WTC11 (cell line): ENCODE measurements at regions not wholly inside any gene's neighbourhood (a gene's known extent, or its start where the extent isn't known, plus 50 kb on each side); places are given as distances from the start of the nearest gene placed in this dataset.

ENCODE experiments used
- ATAC-seq: fragments of 200-7000 bp; cut with Tn5 transposase; 2 replicates; pipeline ENCODE4 v1.10.0; 2021; ENCODE audit warnings: mild to moderate bottlenecking, moderate library complexity
- CTCF ChIA-PET: fragments of 300-600 bp; sonication (Branson Sonifier 250); formaldehyde crosslinking; loops from one replicate; lab custom pipeline; 2021; ENCODE audit warnings: antibody characterized with exemption; lab: Charles Lee
- POLR2A ChIA-PET: fragments of 350-600 bp; sonication (Branson Sonifier 250); formaldehyde crosslinking; loops from one replicate; lab custom pipeline; 2021; ENCODE audit warnings: antibody characterized with exemption; lab: Charles Lee
- DNase-seq: peaks from one replicate; pipeline ENCODE4 v3.0.0; 2021; ENCODE audit warnings: low spot score
- H3K27ac Mint-ChIP-seq: 2 replicates; pipeline ENCODE4 v1.8.0; 2021; ENCODE audit warnings: mixed read lengths
- H3K27me3 Mint-ChIP-seq: 2 replicates; pipeline ENCODE4 v1.8.0; 2021; ENCODE audit warnings: low read depth, mild to moderate bottlenecking, moderate library complexity, mixed read lengths
- H3K36me3 Mint-ChIP-seq: 2 replicates; pipeline ENCODE4 v1.8.0; 2021; ENCODE audit warnings: mixed read lengths
- H3K4me1 Mint-ChIP-seq: 2 replicates; pipeline ENCODE4 v1.8.0; 2022; ENCODE audit warnings: mixed read lengths
- H3K4me3 Mint-ChIP-seq: 2 replicates; pipeline ENCODE4 v1.8.0; 2021; ENCODE audit warnings: mild to moderate bottlenecking, moderate library complexity, mixed read lengths
- H3K9me3 Mint-ChIP-seq: 2 replicates; pipeline ENCODE4 v1.8.0; 2021; ENCODE audit warnings: mixed read lengths
- ATF1 ChIP-seq: sonication (generic); formaldehyde crosslinking; IDR thresholded peaks from 2 replicates; pipeline ENCODE4 v1.8.1; 2023; ENCODE audit warnings: mild to moderate bottlenecking, moderate library complexity, missing genetic modification reagents
- FOXP1 ChIP-seq: sonication (generic); formaldehyde crosslinking; IDR thresholded peaks from 2 replicates; pipeline ENCODE4 v1.8.0; 2022; ENCODE audit warnings: missing genetic modification reagents, mild to moderate bottlenecking, moderate library complexity, borderline replicate concordance
- JAZF1 ChIP-seq: fragments of 250-450 bp; sonication (Bioruptor Pico); IDR thresholded peaks from 2 replicates; pipeline ENCODE4 v1.9.0; 2021; ENCODE audit warnings: moderate library complexity, mild to moderate bottlenecking, inconsistent platforms
- KAT7 ChIP-seq: sonication (generic); formaldehyde crosslinking; IDR thresholded peaks from 2 replicates; pipeline ENCODE4 v1.8.1; 2023; ENCODE audit warnings: missing genetic modification reagents, mild to moderate bottlenecking, borderline replicate concordance
- SOX15 ChIP-seq: fragments of 250-450 bp; sonication (Bioruptor Pico); IDR thresholded peaks from 2 replicates; pipeline ENCODE4 v1.9.0; 2021; ENCODE audit warnings: mild to moderate bottlenecking
- TP53 ChIP-seq: sonication (generic); formaldehyde crosslinking; IDR thresholded peaks from 2 replicates; pipeline ENCODE4 v1.8.1; 2023; ENCODE audit warnings: mild to moderate bottlenecking, missing genetic modification reagents
- ZNF219 ChIP-seq: sonication (generic); formaldehyde crosslinking; IDR thresholded peaks from 2 replicates; pipeline ENCODE4 v1.8.0; 2023; ENCODE audit warnings: missing genetic modification reagents, mild to moderate bottlenecking, borderline replicate concordance
- ZNF232 ChIP-seq: sonication (generic); formaldehyde crosslinking; IDR thresholded peaks from 2 replicates; pipeline ENCODE4 v1.8.0; 2022; ENCODE audit warnings: mild to moderate bottlenecking, missing genetic modification reagents
- ZNF423 ChIP-seq: fragments of 250-450 bp; sonication (Bioruptor Pico); IDR thresholded peaks from 2 replicates; pipeline ENCODE4 v2.1.2; 2022; ENCODE audit warnings: mild to moderate bottlenecking, moderate library complexity
- TF ChIP-seq, protein P1 (sequence below): sonication (generic); formaldehyde crosslinking; IDR thresholded peaks from 2 replicates; pipeline ENCODE4 v1.8.0; 2023; ENCODE audit warnings: missing genetic modification reagents, mild to moderate bottlenecking, borderline replicate concordance
- TF ChIP-seq, protein P2 (sequence below): sonication (generic); formaldehyde crosslinking; IDR thresholded peaks from 2 replicates; pipeline ENCODE4 v1.8.0; 2023; ENCODE audit warnings: mild to moderate bottlenecking, missing genetic modification reagents
- TF ChIP-seq, protein P3 (sequence below): sonication (generic); formaldehyde crosslinking; IDR thresholded peaks from 2 replicates; pipeline ENCODE4 v1.8.0; 2022; ENCODE audit warnings: mild to moderate bottlenecking, missing genetic modification reagents
- TF ChIP-seq, protein P4 (sequence below): sonication (generic); formaldehyde crosslinking; IDR thresholded peaks from 2 replicates; pipeline ENCODE4 v1.8.1; 2022; ENCODE audit warnings: mild to moderate bottlenecking, moderate library complexity, missing genetic modification reagents
- TF ChIP-seq, protein P5 (sequence below): sonication (generic); formaldehyde crosslinking; IDR thresholded peaks from 2 replicates; pipeline ENCODE4 v1.8.1; 2023; ENCODE audit warnings: mild to moderate bottlenecking, missing genetic modification reagents, moderate library complexity
- TF ChIP-seq, protein P6 (sequence below): sonication (generic); formaldehyde crosslinking; IDR thresholded peaks from 2 replicates; pipeline ENCODE4 v1.8.0; 2022; ENCODE audit warnings: missing genetic modification reagents
- TF ChIP-seq, protein P7 (sequence below): sonication (generic); formaldehyde crosslinking; IDR thresholded peaks from 2 replicates; pipeline ENCODE4 v1.8.1; 2023; ENCODE audit warnings: mild to moderate bottlenecking, missing genetic modification reagents, moderate library complexity
- TF ChIP-seq, protein P8 (sequence below): sonication (generic); formaldehyde crosslinking; conservative IDR thresholded peaks from 2 replicates; pipeline ENCODE4 v1.8.1; 2023; ENCODE audit warnings: mild to moderate bottlenecking, low read depth, missing genetic modification reagents, moderate library complexity

DNA sequence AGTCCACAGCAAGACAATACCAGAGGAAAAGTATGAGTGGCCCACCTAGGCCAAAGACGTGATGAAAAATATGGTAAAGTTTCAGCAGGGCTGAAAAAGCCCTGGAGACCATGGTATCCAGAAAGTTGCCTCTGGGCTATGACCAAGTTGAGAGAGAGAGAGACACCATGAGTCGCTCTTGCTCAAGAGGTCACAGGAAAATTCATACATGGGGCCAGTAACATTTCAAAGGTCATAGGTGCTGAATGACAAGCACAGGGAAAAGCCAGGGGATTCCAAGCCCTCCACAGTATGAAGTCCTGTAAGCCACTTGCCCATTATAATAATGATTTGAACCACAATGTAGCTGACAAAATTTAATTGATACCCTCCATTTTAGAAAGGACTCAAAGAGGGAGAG is 657.7 kb upstream of the CITED2 start:
- no peaks in the 10 kb centered on the region for H3K27me3 Mint-ChIP-seq
- peaks cover 45% of the 10 kb centered on the region for H3K9me3 Mint-ChIP-seq
- CTCF ChIA-PET: interaction anchor here (0.6 to 0.7 kb wide), 2 partner anchors 25 to 506 kb away, joined by 4 to 5 read pairs; no protein-coding TSS in a partner anchor
- ATAC-seq (no peak), DNase-seq (no peak)
- POLR2A ChIA-PET: no interaction called here
- H3K36me3 Mint-ChIP-seq: peaks cover 17% of the 10 kb centered on the region
- no peaks in the 10 kb centered on the region for H3K4me1 Mint-ChIP-seq
- no peak overlapping the region for H3K27ac Mint-ChIP-seq
- H3K4me3 Mint-ChIP-seq: no peak overlapping the region
- TF ChIP-seq, protein P1, sequence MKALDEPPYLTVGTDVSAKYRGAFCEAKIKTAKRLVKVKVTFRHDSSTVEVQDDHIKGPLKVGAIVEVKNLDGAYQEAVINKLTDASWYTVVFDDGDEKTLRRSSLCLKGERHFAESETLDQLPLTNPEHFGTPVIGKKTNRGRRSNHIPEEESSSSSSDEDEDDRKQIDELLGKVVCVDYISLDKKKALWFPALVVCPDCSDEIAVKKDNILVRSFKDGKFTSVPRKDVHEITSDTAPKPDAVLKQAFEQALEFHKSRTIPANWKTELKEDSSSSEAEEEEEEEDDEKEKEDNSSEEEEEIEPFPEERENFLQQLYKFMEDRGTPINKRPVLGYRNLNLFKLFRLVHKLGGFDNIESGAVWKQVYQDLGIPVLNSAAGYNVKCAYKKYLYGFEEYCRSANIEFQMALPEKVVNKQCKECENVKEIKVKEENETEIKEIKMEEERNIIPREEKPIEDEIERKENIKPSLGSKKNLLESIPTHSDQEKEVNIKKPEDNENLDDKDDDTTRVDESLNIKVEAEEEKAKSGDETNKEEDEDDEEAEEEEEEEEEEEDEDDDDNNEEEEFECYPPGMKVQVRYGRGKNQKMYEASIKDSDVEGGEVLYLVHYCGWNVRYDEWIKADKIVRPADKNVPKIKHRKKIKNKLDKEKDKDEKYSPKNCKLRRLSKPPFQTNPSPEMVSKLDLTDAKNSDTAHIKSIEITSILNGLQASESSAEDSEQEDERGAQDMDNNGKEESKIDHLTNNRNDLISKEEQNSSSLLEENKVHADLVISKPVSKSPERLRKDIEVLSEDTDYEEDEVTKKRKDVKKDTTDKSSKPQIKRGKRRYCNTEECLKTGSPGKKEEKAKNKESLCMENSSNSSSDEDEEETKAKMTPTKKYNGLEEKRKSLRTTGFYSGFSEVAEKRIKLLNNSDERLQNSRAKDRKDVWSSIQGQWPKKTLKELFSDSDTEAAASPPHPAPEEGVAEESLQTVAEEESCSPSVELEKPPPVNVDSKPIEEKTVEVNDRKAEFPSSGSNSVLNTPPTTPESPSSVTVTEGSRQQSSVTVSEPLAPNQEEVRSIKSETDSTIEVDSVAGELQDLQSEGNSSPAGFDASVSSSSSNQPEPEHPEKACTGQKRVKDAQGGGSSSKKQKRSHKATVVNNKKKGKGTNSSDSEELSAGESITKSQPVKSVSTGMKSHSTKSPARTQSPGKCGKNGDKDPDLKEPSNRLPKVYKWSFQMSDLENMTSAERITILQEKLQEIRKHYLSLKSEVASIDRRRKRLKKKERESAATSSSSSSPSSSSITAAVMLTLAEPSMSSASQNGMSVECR (CRISPR knock-in tag): no peak
- TF ChIP-seq FOXP1 (no peak), ZNF232 (CRISPR knock-in tag) (no peak), ATF1 (CRISPR knock-in tag) (no peak), JAZF1 (CRISPR knock-in tag) (no peak), TP53 (CRISPR knock-in tag) (no peak), SOX15 (no peak), KAT7 (CRISPR knock-in tag) (no peak), ZNF423 (CRISPR knock-in tag) (no peak), ZNF219 (CRISPR knock-in tag) (no peak)
- TF ChIP-seq, protein P2, sequence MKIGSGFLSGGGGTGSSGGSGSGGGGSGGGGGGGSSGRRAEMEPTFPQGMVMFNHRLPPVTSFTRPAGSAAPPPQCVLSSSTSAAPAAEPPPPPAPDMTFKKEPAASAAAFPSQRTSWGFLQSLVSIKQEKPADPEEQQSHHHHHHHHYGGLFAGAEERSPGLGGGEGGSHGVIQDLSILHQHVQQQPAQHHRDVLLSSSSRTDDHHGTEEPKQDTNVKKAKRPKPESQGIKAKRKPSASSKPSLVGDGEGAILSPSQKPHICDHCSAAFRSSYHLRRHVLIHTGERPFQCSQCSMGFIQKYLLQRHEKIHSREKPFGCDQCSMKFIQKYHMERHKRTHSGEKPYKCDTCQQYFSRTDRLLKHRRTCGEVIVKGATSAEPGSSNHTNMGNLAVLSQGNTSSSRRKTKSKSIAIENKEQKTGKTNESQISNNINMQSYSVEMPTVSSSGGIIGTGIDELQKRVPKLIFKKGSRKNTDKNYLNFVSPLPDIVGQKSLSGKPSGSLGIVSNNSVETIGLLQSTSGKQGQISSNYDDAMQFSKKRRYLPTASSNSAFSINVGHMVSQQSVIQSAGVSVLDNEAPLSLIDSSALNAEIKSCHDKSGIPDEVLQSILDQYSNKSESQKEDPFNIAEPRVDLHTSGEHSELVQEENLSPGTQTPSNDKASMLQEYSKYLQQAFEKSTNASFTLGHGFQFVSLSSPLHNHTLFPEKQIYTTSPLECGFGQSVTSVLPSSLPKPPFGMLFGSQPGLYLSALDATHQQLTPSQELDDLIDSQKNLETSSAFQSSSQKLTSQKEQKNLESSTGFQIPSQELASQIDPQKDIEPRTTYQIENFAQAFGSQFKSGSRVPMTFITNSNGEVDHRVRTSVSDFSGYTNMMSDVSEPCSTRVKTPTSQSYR (CRISPR knock-in tag): no peak
- TF ChIP-seq, protein P3, sequence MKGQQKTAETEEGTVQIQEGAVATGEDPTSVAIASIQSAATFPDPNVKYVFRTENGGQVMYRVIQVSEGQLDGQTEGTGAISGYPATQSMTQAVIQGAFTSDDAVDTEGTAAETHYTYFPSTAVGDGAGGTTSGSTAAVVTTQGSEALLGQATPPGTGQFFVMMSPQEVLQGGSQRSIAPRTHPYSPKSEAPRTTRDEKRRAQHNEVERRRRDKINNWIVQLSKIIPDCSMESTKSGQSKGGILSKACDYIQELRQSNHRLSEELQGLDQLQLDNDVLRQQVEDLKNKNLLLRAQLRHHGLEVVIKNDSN: no peak
- TF ChIP-seq, protein P4, sequence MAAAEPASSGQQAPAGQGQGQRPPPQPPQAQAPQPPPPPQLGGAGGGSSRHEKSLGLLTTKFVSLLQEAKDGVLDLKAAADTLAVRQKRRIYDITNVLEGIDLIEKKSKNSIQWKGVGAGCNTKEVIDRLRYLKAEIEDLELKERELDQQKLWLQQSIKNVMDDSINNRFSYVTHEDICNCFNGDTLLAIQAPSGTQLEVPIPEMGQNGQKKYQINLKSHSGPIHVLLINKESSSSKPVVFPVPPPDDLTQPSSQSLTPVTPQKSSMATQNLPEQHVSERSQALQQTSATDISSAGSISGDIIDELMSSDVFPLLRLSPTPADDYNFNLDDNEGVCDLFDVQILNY (CRISPR knock-in tag): no peak
- TF ChIP-seq, protein P5, sequence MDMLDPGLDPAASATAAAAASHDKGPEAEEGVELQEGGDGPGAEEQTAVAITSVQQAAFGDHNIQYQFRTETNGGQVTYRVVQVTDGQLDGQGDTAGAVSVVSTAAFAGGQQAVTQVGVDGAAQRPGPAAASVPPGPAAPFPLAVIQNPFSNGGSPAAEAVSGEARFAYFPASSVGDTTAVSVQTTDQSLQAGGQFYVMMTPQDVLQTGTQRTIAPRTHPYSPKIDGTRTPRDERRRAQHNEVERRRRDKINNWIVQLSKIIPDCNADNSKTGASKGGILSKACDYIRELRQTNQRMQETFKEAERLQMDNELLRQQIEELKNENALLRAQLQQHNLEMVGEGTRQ: no peak
- TF ChIP-seq, protein P6, sequence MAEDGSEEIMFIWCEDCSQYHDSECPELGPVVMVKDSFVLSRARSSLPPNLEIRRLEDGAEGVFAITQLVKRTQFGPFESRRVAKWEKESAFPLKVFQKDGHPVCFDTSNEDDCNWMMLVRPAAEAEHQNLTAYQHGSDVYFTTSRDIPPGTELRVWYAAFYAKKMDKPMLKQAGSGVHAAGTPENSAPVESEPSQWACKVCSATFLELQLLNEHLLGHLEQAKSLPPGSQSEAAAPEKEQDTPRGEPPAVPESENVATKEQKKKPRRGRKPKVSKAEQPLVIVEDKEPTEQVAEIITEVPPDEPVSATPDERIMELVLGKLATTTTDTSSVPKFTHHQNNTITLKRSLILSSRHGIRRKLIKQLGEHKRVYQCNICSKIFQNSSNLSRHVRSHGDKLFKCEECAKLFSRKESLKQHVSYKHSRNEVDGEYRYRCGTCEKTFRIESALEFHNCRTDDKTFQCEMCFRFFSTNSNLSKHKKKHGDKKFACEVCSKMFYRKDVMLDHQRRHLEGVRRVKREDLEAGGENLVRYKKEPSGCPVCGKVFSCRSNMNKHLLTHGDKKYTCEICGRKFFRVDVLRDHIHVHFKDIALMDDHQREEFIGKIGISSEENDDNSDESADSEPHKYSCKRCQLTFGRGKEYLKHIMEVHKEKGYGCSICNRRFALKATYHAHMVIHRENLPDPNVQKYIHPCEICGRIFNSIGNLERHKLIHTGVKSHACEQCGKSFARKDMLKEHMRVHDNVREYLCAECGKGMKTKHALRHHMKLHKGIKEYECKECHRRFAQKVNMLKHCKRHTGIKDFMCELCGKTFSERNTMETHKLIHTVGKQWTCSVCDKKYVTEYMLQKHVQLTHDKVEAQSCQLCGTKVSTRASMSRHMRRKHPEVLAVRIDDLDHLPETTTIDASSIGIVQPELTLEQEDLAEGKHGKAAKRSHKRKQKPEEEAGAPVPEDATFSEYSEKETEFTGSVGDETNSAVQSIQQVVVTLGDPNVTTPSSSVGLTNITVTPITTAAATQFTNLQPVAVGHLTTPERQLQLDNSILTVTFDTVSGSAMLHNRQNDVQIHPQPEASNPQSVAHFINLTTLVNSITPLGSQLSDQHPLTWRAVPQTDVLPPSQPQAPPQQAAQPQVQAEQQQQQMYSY: no peak
- TF ChIP-seq, protein P7, sequence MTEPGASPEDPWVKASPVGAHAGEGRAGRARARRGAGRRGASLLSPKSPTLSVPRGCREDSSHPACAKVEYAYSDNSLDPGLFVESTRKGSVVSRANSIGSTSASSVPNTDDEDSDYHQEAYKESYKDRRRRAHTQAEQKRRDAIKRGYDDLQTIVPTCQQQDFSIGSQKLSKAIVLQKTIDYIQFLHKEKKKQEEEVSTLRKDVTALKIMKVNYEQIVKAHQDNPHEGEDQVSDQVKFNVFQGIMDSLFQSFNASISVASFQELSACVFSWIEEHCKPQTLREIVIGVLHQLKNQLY (CRISPR knock-in tag): no peak
- TF ChIP-seq, protein P8, sequence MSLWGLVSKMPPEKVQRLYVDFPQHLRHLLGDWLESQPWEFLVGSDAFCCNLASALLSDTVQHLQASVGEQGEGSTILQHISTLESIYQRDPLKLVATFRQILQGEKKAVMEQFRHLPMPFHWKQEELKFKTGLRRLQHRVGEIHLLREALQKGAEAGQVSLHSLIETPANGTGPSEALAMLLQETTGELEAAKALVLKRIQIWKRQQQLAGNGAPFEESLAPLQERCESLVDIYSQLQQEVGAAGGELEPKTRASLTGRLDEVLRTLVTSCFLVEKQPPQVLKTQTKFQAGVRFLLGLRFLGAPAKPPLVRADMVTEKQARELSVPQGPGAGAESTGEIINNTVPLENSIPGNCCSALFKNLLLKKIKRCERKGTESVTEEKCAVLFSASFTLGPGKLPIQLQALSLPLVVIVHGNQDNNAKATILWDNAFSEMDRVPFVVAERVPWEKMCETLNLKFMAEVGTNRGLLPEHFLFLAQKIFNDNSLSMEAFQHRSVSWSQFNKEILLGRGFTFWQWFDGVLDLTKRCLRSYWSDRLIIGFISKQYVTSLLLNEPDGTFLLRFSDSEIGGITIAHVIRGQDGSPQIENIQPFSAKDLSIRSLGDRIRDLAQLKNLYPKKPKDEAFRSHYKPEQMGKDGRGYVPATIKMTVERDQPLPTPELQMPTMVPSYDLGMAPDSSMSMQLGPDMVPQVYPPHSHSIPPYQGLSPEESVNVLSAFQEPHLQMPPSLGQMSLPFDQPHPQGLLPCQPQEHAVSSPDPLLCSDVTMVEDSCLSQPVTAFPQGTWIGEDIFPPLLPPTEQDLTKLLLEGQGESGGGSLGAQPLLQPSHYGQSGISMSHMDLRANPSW (CRISPR knock-in tag): no peak
